GM18508 (cell line): ENCODE measurements at regions not wholly inside any gene's neighbourhood (a gene's known extent, or its start where the extent isn't known, plus 50 kb on each side); places are given as distances from the start of the nearest gene placed in this dataset.
"Not testable (repeated sequence)": the region's sequence is repeated elsewhere in the genome, so short reads cannot be mapped to it uniquely, and the experiment has no call there.

Experiments
- ATAC-seq: cut with Tn5 transposase; IDR thresholded peaks from one replicate; pipeline ENCODE4 v1.9.1; 2021; ENCODE audit warnings: moderate number of reproducible peaks; ENCODE audit not compliant: insufficient read depth, unreplicated experiment

GRCh38 chr21:14830307-14830706 is 234.5 kb downstream of the NRIP1 start:
- no peak for ATAC-seq

DNA sequence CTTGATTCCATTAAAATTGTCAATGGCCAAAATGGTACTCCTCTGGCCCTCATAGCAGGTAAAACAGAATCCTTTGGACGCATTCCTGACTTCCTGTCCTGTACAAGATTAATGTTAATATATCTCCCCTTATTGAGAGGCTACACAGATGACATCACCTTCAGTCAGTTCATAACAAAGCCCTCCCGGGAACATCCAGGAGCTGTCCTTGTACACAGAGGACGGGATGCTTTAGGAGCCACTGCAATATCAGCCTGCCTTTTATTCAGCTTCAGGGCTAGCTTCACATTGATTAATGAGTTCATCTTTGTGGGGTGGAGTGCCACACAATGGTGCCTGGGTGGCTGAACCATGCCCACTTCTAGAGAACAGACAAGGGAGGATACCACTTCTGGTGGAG is 235.1 kb downstream of the NRIP1 start:
- ATAC-seq: no peak

DNA sequence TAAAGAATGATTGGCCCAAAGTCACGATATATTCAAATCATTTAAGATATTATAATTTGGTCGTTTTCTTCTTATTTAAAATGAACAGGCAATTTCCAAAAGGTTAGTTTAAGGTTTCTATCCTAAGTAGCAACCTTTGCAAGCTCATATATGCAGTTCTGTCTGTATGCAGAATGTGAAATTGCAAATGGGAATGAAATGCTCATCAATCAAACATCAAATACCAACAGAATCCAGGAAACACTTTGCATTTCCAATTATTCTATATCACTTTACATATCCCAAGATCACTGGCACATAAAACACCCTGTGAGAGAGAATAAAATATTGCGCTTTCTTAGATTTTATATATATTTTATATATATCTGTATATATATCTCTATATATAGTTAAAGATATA is 237.3 kb downstream of the NRIP1 start:
- no peak for ATAC-seq

DNA sequence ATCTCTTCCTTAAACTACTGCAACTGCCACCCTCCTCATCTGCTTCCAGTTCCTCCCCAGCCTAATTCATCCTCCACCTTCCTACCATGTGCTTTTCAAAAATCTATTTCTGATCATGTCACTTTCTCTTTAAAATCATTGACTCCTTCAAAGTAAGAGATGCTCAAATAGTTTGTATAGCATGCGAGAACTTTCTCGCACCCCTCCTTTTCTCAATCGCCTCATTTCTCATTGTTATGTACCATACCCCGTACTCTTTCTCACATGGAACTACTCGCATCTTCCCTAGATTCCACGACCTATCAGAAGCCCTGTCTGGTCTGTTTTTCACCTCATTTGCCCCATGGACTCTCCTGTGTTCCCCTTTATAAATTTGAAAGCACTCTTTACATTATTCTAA is 238.2 kb downstream of the NRIP1 start:
- no peak for ATAC-seq

DNA sequence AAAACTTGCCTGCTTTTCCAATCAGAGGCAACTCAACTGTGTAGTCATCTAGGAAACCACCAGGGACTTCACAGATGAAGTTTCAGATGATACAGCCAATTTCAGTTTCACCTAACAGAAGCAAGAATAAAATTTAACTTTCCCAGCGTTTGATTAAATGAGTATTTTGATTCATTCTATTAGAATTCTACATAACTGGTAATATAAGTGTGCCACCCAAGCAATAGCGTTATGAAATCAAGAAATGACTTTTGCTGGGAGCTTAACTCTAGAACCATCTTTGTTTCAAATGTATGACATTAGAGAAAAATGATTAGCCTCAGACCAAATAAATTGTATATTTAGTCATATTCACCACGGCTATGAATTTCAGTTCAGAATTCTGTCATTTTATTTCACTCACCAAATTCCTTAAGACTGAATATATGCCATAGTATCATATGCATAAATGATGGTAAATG is 239.3 kb downstream of the NRIP1 start:
- peak; percentile 77 for ATAC-seq

- no peak for ATAC-seq
These were observed 240.7 kb downstream of the NRIP1 start for GRCh38 chr21:14824126-14824525.

GRCh38 chr21:14817311-14817710 is 247.5 kb downstream of the NRIP1 start:
- no peak for ATAC-seq

- ATAC-seq: no peak
These were observed 249.8 kb downstream of the NRIP1 start for GRCh38 chr21:14814991-14815390.

DNA sequence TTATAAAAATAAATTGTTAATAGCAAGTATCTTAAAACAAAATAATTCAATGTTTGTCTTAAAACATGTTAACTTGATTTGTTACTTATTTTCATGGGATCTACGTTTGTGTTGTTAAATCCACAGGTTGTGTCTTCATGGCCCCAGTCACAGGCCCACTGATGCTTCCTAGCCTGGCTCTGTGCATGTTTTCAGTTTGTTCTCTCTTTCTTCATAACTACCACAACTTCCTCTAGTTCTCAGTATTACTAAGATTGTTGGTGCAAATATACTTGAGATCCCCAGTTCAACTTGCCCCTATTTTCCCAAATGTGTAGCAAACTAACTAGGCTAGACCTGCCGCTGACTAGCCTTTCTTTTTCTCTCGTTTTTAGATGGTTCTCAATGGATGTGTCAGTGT is 250.5 kb downstream of the NRIP1 start:
- no peak for ATAC-seq

DNA sequence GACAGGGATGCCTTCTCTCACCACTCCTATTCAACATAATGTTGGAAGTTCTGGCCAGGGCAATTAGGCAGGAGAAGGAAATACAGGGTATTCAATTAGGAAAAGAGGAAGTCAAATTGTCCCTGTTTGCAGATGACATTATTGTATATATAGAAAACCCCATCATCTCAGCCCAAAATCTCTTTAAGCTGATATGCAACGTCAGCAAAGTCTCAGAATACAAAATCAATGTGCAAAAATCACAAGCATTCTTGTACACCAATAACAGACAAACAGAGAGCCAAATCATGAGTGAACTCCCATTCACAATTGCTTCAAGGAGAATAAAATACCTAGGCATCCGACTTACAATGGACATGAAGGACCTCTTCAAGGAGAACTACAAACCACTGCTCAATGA is 258.1 kb upstream of the SAMSN1 start:
- not testable (repeated sequence) for ATAC-seq

- no peak for ATAC-seq
These were observed 251.4 kb upstream of the SAMSN1 start for GRCh38 chr21:14797543-14797942.

GRCh38 chr21:14787312-14787711 is 241.2 kb upstream of the SAMSN1 start:
- ATAC-seq: no peak

- ATAC-seq: no peak
These were observed 239.6 kb upstream of the SAMSN1 start for GRCh38 chr21:14785679-14786078.

DNA sequence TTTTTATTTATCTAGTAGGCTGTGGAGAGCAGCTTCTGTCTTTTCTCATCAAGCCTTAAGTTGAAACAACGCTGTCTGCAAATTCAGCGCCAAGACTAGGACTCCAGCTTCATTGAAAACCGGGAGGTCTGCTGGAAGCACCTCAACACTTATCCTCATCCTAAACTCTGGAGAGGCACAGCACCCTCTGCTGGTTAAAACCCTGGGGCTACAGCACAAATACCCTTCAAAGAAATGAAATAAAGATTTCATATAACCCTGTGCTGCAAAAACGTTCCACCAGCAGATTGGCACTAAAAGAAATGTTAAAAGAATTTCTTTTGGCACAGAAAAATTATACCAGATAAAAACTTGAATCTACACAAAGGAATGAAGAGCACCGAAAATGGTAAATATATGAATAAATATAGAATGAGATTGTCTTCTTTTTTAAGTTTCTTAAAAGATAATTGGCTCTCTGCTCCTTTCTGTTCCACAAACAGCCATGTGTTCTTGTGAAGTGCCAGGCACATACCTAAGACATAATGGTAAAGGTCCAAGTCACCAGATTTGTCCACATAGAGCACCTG is 227.7 kb upstream of the SAMSN1 start:
- no peak for ATAC-seq

GRCh38 chr21:14771593-14771992 is 225.5 kb upstream of the SAMSN1 start:
- ATAC-seq: no peak

DNA sequence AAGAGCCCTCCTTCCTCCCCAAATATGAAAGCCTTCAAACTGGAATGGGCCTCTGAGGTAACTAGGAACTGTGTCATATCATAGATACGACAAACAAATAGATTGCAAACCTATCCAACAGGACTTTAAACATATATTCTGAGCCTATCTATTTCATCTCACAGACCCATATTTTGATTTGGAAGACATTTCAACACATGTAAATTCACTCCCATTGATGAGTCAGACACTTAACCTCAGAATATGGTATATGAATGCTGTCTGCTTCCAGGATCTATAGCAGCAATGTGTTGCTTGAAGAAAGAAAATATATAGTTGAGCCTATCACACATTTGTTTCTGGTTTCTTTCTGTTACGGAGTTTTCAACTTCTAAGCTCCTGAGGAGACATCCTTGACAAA is 221.9 kb upstream of the SAMSN1 start:
- ATAC-seq: no peak

DNA sequence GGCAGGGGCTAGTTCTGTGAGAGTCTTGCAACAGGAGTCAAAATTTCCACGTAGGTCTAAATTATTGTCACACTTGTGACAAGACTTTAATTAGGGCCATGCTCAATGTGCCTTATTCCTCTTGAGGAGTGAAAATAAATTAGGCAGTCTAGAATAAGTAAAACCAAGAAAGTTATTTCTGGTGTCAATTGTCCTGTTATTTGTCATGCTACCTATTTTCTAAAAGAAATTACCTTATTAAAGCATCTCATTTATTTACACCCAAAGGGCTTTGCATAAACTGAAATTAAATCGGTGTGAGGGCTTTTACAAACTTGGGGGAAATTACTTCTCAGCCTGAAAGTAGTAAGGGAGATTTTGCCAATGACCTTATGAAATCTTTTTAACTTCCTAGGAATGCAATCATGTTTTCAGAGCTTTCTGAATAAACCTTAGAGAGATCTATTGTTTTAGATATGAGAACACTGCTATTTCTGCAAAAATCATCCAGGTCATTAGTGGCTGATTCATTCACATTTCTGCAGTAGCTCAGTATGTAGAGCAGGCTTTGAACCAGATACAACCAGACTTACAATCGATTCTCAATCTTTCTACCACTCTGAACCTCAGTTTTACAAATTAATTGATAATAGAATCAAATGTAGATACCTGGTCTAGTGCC is 221.2 kb upstream of the SAMSN1 start:
- ATAC-seq: no peak

GRCh38 chr21:14766241-14766640 is 220.1 kb upstream of the SAMSN1 start:
- no peak for ATAC-seq

DNA sequence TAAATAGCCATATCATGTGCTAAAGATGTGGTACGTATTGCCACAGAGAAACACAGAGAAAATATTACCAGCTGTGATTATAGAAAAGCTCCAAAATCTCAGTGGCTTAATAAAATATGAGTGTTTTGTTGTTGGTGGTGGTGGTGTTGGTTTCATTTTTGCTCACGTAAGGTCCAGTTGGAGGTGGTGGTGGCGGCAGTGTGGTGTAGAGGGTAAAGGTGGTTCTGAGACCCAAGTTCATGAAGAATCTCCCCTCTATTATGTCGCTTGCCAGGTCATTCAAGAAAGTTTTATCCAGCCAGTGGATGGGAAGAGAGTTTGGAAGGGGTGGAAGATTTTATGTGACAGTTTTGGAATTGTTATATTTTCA is 217.6 kb upstream of the SAMSN1 start:
- ATAC-seq: peak; percentile 15

GRCh38 chr21:14762734-14763694 is 216.9 kb upstream of the SAMSN1 start:
- peak; percentile 97 for ATAC-seq

GRCh38 chr21:14762327-14762726 is 216.2 kb upstream of the SAMSN1 start:
- ATAC-seq: no peak
